ENCODE measurements at regions not wholly inside any gene's neighbourhood (a gene's known extent, or its start where the extent isn't known, plus 50 kb on each side); places are given as distances from the start of the nearest gene placed in this dataset.

- FAIRE-seq (no peak), DNase-seq (ENCODE audit: insufficient read length, low spot score) (no peak)
- no peak for TF ChIP-seq SPI1 (IDR thresholded peaks at IDR 0.05; ENCODE audit: low read depth, low read length)
- no peak for TF ChIP-seq POLR2AphosphoS5 (IDR thresholded peaks at IDR 0.05; ENCODE audit: low read depth, low read length)
- TF ChIP-seq TAF1 (IDR thresholded peaks at IDR 0.05; ENCODE audit: low read depth, low read length): no peak
- no peak for TF ChIP-seq POLR2A (IDR thresholded peaks at IDR 0.05; ENCODE audit: low read depth, low read length)
- TF ChIP-seq POU2F2 (IDR thresholded peaks at IDR 0.05; ENCODE audit: low read depth, low read length): no peak
- no peak for TF ChIP-seq PAX5 (IDR thresholded peaks at IDR 0.05; ENCODE audit: insufficient read depth, low read length, severe bottlenecking)
Observed at GRCh38 chr10:44830022-44830421, 81.1 kb upstream of the TMEM72 start.

GRCh38 chr10:44831581-44831980 lies 79.6 kb upstream of the TMEM72 start:
- TF ChIP-seq PAX5 (IDR thresholded peaks at IDR 0.05; ENCODE audit: insufficient read depth, low read length, severe bottlenecking) (no peak), SPI1 (IDR thresholded peaks at IDR 0.05; ENCODE audit: low read depth, low read length) (no peak), POU2F2 (IDR thresholded peaks at IDR 0.05; ENCODE audit: low read depth, low read length) (no peak), POLR2A (IDR thresholded peaks at IDR 0.05; ENCODE audit: low read depth, low read length) (no peak), TAF1 (IDR thresholded peaks at IDR 0.05; ENCODE audit: low read depth, low read length) (no peak), POLR2AphosphoS5 (IDR thresholded peaks at IDR 0.05; ENCODE audit: low read depth, low read length) (no peak)
- DNase-seq (ENCODE audit: insufficient read length, low spot score): no peak
- FAIRE-seq: no peak

- TF ChIP-seq POU2F2 (IDR thresholded peaks at IDR 0.05; ENCODE audit: low read depth, low read length): no peak
- no peak for TF ChIP-seq SPI1 (IDR thresholded peaks at IDR 0.05; ENCODE audit: low read depth, low read length)
- TF ChIP-seq TAF1 (IDR thresholded peaks at IDR 0.05; ENCODE audit: low read depth, low read length): no peak
- TF ChIP-seq POLR2AphosphoS5 (IDR thresholded peaks at IDR 0.05; ENCODE audit: low read depth, low read length): no peak
- no peak for TF ChIP-seq PAX5 (IDR thresholded peaks at IDR 0.05; ENCODE audit: insufficient read depth, low read length, severe bottlenecking)
- no peak for TF ChIP-seq POLR2A (IDR thresholded peaks at IDR 0.05; ENCODE audit: low read depth, low read length)
- DNase-seq (ENCODE audit: insufficient read length, low spot score): no peak
- no peak for FAIRE-seq
Observed at GRCh38 chr10:44832595-44833390, 78.3 kb upstream of the TMEM72 start.

- TF ChIP-seq POU2F2 (IDR thresholded peaks at IDR 0.05; ENCODE audit: low read depth, low read length) (no peak), TAF1 (IDR thresholded peaks at IDR 0.05; ENCODE audit: low read depth, low read length) (no peak), POLR2AphosphoS5 (IDR thresholded peaks at IDR 0.05; ENCODE audit: low read depth, low read length) (no peak), PAX5 (IDR thresholded peaks at IDR 0.05; ENCODE audit: insufficient read depth, low read length, severe bottlenecking) (no peak), SPI1 (IDR thresholded peaks at IDR 0.05; ENCODE audit: low read depth, low read length) (no peak), POLR2A (IDR thresholded peaks at IDR 0.05; ENCODE audit: low read depth, low read length) (no peak)
- DNase-seq (ENCODE audit: insufficient read length, low spot score) (no peak), FAIRE-seq (no peak)
Observed at GRCh38 chr10:44834131-44834530, 77.0 kb upstream of the TMEM72 start.

- no peak for DNase-seq (ENCODE audit: insufficient read length, low spot score)
- TF ChIP-seq POLR2A (IDR thresholded peaks at IDR 0.05; ENCODE audit: low read depth, low read length) (no peak), TAF1 (IDR thresholded peaks at IDR 0.05; ENCODE audit: low read depth, low read length) (no peak), SPI1 (IDR thresholded peaks at IDR 0.05; ENCODE audit: low read depth, low read length) (no peak), PAX5 (IDR thresholded peaks at IDR 0.05; ENCODE audit: insufficient read depth, low read length, severe bottlenecking) (no peak), POU2F2 (IDR thresholded peaks at IDR 0.05; ENCODE audit: low read depth, low read length) (no peak), POLR2AphosphoS5 (IDR thresholded peaks at IDR 0.05; ENCODE audit: low read depth, low read length) (no peak)
- FAIRE-seq: no peak
Observed at GRCh38 chr10:44835300-44835699, 75.8 kb upstream of the TMEM72 start.

GRCh38 chr10:44843484-44843883 lies 67.7 kb upstream of the TMEM72 start:
- FAIRE-seq (no peak), DNase-seq (ENCODE audit: insufficient read length, low spot score) (no peak)
- no peak for TF ChIP-seq POU2F2 (IDR thresholded peaks at IDR 0.05; ENCODE audit: low read depth, low read length)
- no peak for TF ChIP-seq PAX5 (IDR thresholded peaks at IDR 0.05; ENCODE audit: insufficient read depth, low read length, severe bottlenecking)
- TF ChIP-seq TAF1 (IDR thresholded peaks at IDR 0.05; ENCODE audit: low read depth, low read length): no peak
- TF ChIP-seq SPI1 (IDR thresholded peaks at IDR 0.05; ENCODE audit: low read depth, low read length): no peak
- TF ChIP-seq POLR2AphosphoS5 (IDR thresholded peaks at IDR 0.05; ENCODE audit: low read depth, low read length): no peak
- TF ChIP-seq POLR2A (IDR thresholded peaks at IDR 0.05; ENCODE audit: low read depth, low read length): no peak

- DNase-seq (ENCODE audit: insufficient read length, low spot score) (no peak), FAIRE-seq (no peak)
- TF ChIP-seq SPI1 (IDR thresholded peaks at IDR 0.05; ENCODE audit: low read depth, low read length) (no peak), POLR2AphosphoS5 (IDR thresholded peaks at IDR 0.05; ENCODE audit: low read depth, low read length) (no peak), POU2F2 (IDR thresholded peaks at IDR 0.05; ENCODE audit: low read depth, low read length) (no peak), TAF1 (IDR thresholded peaks at IDR 0.05; ENCODE audit: low read depth, low read length) (no peak)
Observed at GRCh38 chr10:44845361-44846175, 65.6 kb upstream of the TMEM72 start.

GRCh38 chr10:44847110-44847509 lies 64.0 kb upstream of the TMEM72 start:
- DNase-seq (ENCODE audit: insufficient read length, low spot score) (no peak), FAIRE-seq (no peak)
- TF ChIP-seq PAX5 (IDR thresholded peaks at IDR 0.05; ENCODE audit: insufficient read depth, low read length, severe bottlenecking): no peak
- no peak for TF ChIP-seq POU2F2 (IDR thresholded peaks at IDR 0.05; ENCODE audit: low read depth, low read length)
- no peak for TF ChIP-seq POLR2AphosphoS5 (IDR thresholded peaks at IDR 0.05; ENCODE audit: low read depth, low read length)
- TF ChIP-seq POLR2A (IDR thresholded peaks at IDR 0.05; ENCODE audit: low read depth, low read length): no peak
- TF ChIP-seq TAF1 (IDR thresholded peaks at IDR 0.05; ENCODE audit: low read depth, low read length): no peak
- no peak for TF ChIP-seq SPI1 (IDR thresholded peaks at IDR 0.05; ENCODE audit: low read depth, low read length)

GRCh38 chr10:44848211-44848610 lies 62.9 kb upstream of the TMEM72 start:
- FAIRE-seq (no peak), DNase-seq (ENCODE audit: insufficient read length, low spot score) (no peak)
- no peak for TF ChIP-seq POLR2AphosphoS5 (IDR thresholded peaks at IDR 0.05; ENCODE audit: low read depth, low read length)
- TF ChIP-seq TAF1 (IDR thresholded peaks at IDR 0.05; ENCODE audit: low read depth, low read length): no peak
- no peak for TF ChIP-seq POU2F2 (IDR thresholded peaks at IDR 0.05; ENCODE audit: low read depth, low read length)
- no peak for TF ChIP-seq SPI1 (IDR thresholded peaks at IDR 0.05; ENCODE audit: low read depth, low read length)
- TF ChIP-seq POLR2A (IDR thresholded peaks at IDR 0.05; ENCODE audit: low read depth, low read length): no peak
- no peak for TF ChIP-seq PAX5 (IDR thresholded peaks at IDR 0.05; ENCODE audit: insufficient read depth, low read length, severe bottlenecking)

Data from GM12891 (cell line).